Middle frontal gyrus (tissue), 1 donor: ENCODE measurements at regions not wholly inside any gene's neighbourhood (a gene's known extent, or its start where the extent isn't known, plus 50 kb on each side); places are given as distances from the start of the nearest gene placed in this dataset.
"Not testable (repeated sequence)": the region's sequence is repeated elsewhere in the genome, so short reads cannot be mapped to it uniquely, and the experiment has no call there.

Experiments
- DNase-seq: peaks from one replicate; pipeline ENCODE4 v3.0.0-alpha.2; 2015; ENCODE audit warnings: low spot score; ENCODE audit errors: extremely low spot score

GRCh38 chr4:137394018-137394417, 138.3 kb downstream of the PCDH18 start:
- no peak for DNase-seq

- DNase-seq, result no peak
Measured at GRCh38 chr4:137393044-137393443, 139.2 kb downstream of the PCDH18 start.

- DNase-seq, result no peak
Measured at GRCh38 chr4:137390707-137391106, 141.6 kb downstream of the PCDH18 start.

GRCh38 chr4:137389911-137390520, 142.3 kb downstream of the PCDH18 start:
- DNase-seq, result no peak

- no peak for DNase-seq
Measured at GRCh38 chr4:137387924-137388323, 144.4 kb downstream of the PCDH18 start.

GRCh38 chr4:137384476-137384875, 147.8 kb downstream of the PCDH18 start:
- DNase-seq, result no peak

- no peak for DNase-seq
Measured at GRCh38 chr4:137378821-137379220, 153.5 kb downstream of the PCDH18 start.

- no peak for DNase-seq
Measured at GRCh38 chr4:137378393-137378792, 153.9 kb downstream of the PCDH18 start.

GRCh38 chr4:137376312-137376711, 156.0 kb downstream of the PCDH18 start:
- no peak for DNase-seq

- no peak for DNase-seq
Measured at GRCh38 chr4:137375111-137375850, 157.0 kb downstream of the PCDH18 start.

- no peak for DNase-seq
Measured at GRCh38 chr4:137370679-137371078, 161.6 kb downstream of the PCDH18 start.

- no peak for DNase-seq
Measured at GRCh38 chr4:137370206-137370633, 162.1 kb downstream of the PCDH18 start.

- DNase-seq, result no peak
Measured at GRCh38 chr4:137367620-137368019, 164.7 kb downstream of the PCDH18 start.

- DNase-seq, result no peak
Measured at GRCh38 chr4:137363496-137363895, 168.8 kb downstream of the PCDH18 start.

GRCh38 chr4:137361756-137362470, 170.4 kb downstream of the PCDH18 start:
- no peak for DNase-seq

GRCh38 chr4:137360761-137361160, 171.5 kb downstream of the PCDH18 start:
- DNase-seq, result no peak

GRCh38 chr4:137359691-137360315, 172.5 kb downstream of the PCDH18 start:
- DNase-seq, result no peak

GRCh38 chr4:137354562-137354961, 177.7 kb downstream of the PCDH18 start:
- not testable (repeated sequence) for DNase-seq

GRCh38 chr4:137347371-137347770, 184.9 kb downstream of the PCDH18 start:
- DNase-seq, result no peak

- DNase-seq, result no peak
Measured at GRCh38 chr4:137345597-137345996, 186.7 kb downstream of the PCDH18 start.

GRCh38 chr4:137343221-137343620, 189.1 kb downstream of the PCDH18 start:
- no peak for DNase-seq

- no peak for DNase-seq
Measured at GRCh38 chr4:137333031-137333430, 199.3 kb downstream of the PCDH18 start.
